GM23338 (cell line): ENCODE measurements at regions not wholly inside any gene's neighbourhood (a gene's known extent, or its start where the extent isn't known, plus 50 kb on each side); places are given as distances from the start of the nearest gene placed in this dataset.

Experiments
- ATAC-seq: fragments of 200-7000 bp; cut with Tn5 transposase; 3 replicates; pipeline ENCODE4 v1.9.1; 2020
- DNase-seq: peaks from one replicate; pipeline ENCODE4 v3.0.0-alpha.2; 2015; ENCODE audit warnings: low spot score
- H2AFZ ChIP-seq: fragments of 200-600 bp; sonication (generic); 2 replicates; pipeline ENCODE4 v1.8.0; 2016; ENCODE audit warnings: antibody characterized with exemption, mild to moderate bottlenecking, moderate library complexity
- H3F3A ChIP-seq: fragments of 200-600 bp; sonication (generic); replicated peaks from 2 replicates; pipeline ENCODE4 v1.8.0; 2017; ENCODE audit warnings: antibody characterized with exemption, mixed run types, low read depth
- H3K27ac ChIP-seq: fragments of 200-600 bp; sonication (generic); 2 replicates; pipeline ENCODE4 v1.6.1; 2016; ENCODE audit warnings: low read depth
- H3K27me3 ChIP-seq: fragments of 200-600 bp; sonication (generic); 2 replicates; pipeline ENCODE4 v1.8.0; 2016; ENCODE audit warnings: mild to moderate bottlenecking, mixed run types, moderate library complexity; ENCODE audit not compliant: insufficient read depth
- H3K36me3 ChIP-seq: fragments of 200-600 bp; sonication (generic); 2 replicates; pipeline ENCODE4 v1.8.0; 2016; ENCODE audit warnings: mild to moderate bottlenecking; ENCODE audit not compliant: insufficient read depth
- H3K4me1 ChIP-seq: fragments of 200-600 bp; sonication (generic); 2 replicates; pipeline ENCODE4 v1.8.0; 2016; ENCODE audit warnings: mild to moderate bottlenecking, moderate library complexity; ENCODE audit not compliant: insufficient read depth
- H3K4me2 ChIP-seq: fragments of 200-600 bp; sonication (generic); 2 replicates; pipeline ENCODE4 v1.7.1; 2017; ENCODE audit warnings: mixed run types
- H3K4me3 ChIP-seq: fragments of 200-600 bp; sonication (generic); 2 replicates; pipeline ENCODE4 v1.6.1; 2016; ENCODE audit warnings: mixed run types
- H3K79me2 ChIP-seq: fragments of 200-600 bp; sonication (generic); replicated peaks from 2 replicates; pipeline ENCODE4 v1.8.0; 2017; ENCODE audit warnings: mild to moderate bottlenecking; ENCODE audit not compliant: insufficient read depth
- H3K9me2 ChIP-seq: fragments of 200-600 bp; sonication (generic); 2 replicates; pipeline ENCODE4 v1.8.0; 2017; ENCODE audit not compliant: insufficient read depth
- H4K20me1 ChIP-seq: fragments of 200-600 bp; sonication (generic); replicated peaks from 2 replicates; pipeline ENCODE4 v1.8.0; 2017; ENCODE audit warnings: mild to moderate bottlenecking; ENCODE audit not compliant: insufficient read depth
- H3K27ac Mint-ChIP-seq: 2 replicates; pipeline ENCODE4 v1.8.0; 2020; ENCODE audit warnings: inconsistent platforms, mild to moderate bottlenecking, moderate library complexity, mixed read lengths
- H3K27me3 Mint-ChIP-seq: 3 replicates; pipeline ENCODE4 v1.8.0; 2022; ENCODE audit warnings: low read depth, mild to moderate bottlenecking, moderate library complexity, mixed read lengths, inconsistent platforms; ENCODE audit not compliant: insufficient read depth, poor library complexity
- H3K36me3 Mint-ChIP-seq: 3 replicates; pipeline ENCODE4 v1.8.0; 2021; ENCODE audit warnings: low read depth, mild to moderate bottlenecking, inconsistent platforms, moderate library complexity, mixed read lengths
- H3K4me1 Mint-ChIP-seq: 3 replicates; pipeline ENCODE4 v1.8.0; 2020; ENCODE audit warnings: mild to moderate bottlenecking, inconsistent platforms, mixed read lengths
- H3K4me3 Mint-ChIP-seq: 3 replicates; pipeline ENCODE4 v1.8.0; 2021; ENCODE audit warnings: moderate library complexity, mild to moderate bottlenecking, inconsistent platforms, mixed read lengths
- H3K9me3 Mint-ChIP-seq: 3 replicates; pipeline ENCODE4 v1.8.0; 2020; ENCODE audit warnings: moderate library complexity, mild to moderate bottlenecking, inconsistent platforms, mixed read lengths
- CREB1 ChIP-seq: fragments of 250-450 bp; sonication (Bioruptor Pico); IDR thresholded peaks from 2 replicates; pipeline ENCODE4 v1.5.0; 2020; ENCODE audit warnings: low read depth, mild to moderate bottlenecking, moderate library complexity
- EZH2phosphoT487 ChIP-seq: fragments of 200-600 bp; sonication (generic); IDR thresholded peaks from one replicate; pipeline ENCODE4 v1.8.1; 2018; ENCODE audit warnings: antibody characterized with exemption; ENCODE audit not compliant: unreplicated experiment
- NANOG ChIP-seq: IDR thresholded peaks from 2 replicates; pipeline ENCODE4 v1.6.1; 2016; ENCODE audit warnings: antibody characterized with exemption, borderline replicate concordance
- ZNF331 ChIP-seq: fragments of 250-450 bp; sonication (Bioruptor Pico); IDR thresholded peaks from 2 replicates; pipeline ENCODE4 v1.5.0; 2020; ENCODE audit warnings: low read depth, mild to moderate bottlenecking, moderate library complexity
- TF ChIP-seq, protein P1 (sequence below), 2 experiments: fragments of 200-600 bp in 1 of 2; sonication (generic) in 1 of 2; conservative IDR thresholded peaks; 2 replicates each; pipeline versions ENCODE4 v1.5.1 to v1.6.1; 2016 to 2017; ENCODE audit warnings: antibody characterized with exemption in 2 of 2, low read depth in 2 of 2, mild to moderate bottlenecking in 2 of 2, moderate library complexity in 1 of 2
- TF ChIP-seq, protein P2 (sequence below): fragments of 250-450 bp; sonication (Bioruptor Pico); IDR thresholded peaks from 2 replicates; pipeline ENCODE4 v1.5.0; 2020; ENCODE audit warnings: mild to moderate bottlenecking, moderate library complexity
- TF ChIP-seq, protein P3 (sequence below): IDR thresholded peaks from 2 replicates; pipeline ENCODE4 v1.6.1; 2016; ENCODE audit warnings: antibody characterized with exemption

DNA sequence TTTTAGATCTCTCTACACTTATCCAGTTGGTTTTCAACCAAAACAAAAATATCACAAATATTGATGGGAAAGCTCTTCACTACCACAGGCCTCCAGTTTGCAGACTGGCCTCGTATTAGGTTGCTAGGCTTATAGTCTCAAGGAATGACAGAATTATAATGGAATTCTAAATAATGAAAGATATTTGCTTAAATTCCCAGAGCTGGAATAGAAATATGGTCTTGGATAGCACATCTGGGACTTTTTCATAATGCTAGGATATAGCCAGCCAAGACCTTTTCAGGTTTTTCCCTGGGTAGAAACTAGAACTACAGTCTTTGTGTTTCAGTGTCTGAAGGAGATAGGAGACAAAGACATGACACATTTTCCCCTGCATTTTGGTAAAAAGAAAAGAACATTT is 121.9 kb upstream of the STAC start:
- Mint-ChIP-seq H3K27me3 (peaks cover 3% of the 10 kb centered on the region), H3K36me3 (no peaks in the 10 kb centered on the region), H3K4me1 (no peaks in the 10 kb centered on the region; the same call in 2 of the 3 replicates), H3K4me3 (no peak overlapping the region), H3K9me3 (peaks cover 11% of the 10 kb centered on the region), H3K27ac (no peak overlapping the region)
- DNase-seq (no peak), ATAC-seq (no peak)
- Histone ChIP-seq H3K27ac (no peak overlapping the region), H3K9me2 (no peaks in the 10 kb centered on the region), H3K4me2 (no peak overlapping the region), H3F3A (no peaks in the 10 kb centered on the region), H3K27me3 (no peaks in the 10 kb centered on the region), H3K4me1 (no peaks in the 10 kb centered on the region), H3K79me2 (no peaks in the 10 kb centered on the region), H3K36me3 (no peaks in the 10 kb centered on the region), H4K20me1 (no peaks in the 10 kb centered on the region), H2AFZ (no peak overlapping the region), H3K4me3 (no peak overlapping the region)
- no peak for TF ChIP-seq EZH2phosphoT487
- no peak for TF ChIP-seq ZNF331 (CRISPR knock-in tag)
- no peak for TF ChIP-seq NANOG
- TF ChIP-seq, protein P1, sequence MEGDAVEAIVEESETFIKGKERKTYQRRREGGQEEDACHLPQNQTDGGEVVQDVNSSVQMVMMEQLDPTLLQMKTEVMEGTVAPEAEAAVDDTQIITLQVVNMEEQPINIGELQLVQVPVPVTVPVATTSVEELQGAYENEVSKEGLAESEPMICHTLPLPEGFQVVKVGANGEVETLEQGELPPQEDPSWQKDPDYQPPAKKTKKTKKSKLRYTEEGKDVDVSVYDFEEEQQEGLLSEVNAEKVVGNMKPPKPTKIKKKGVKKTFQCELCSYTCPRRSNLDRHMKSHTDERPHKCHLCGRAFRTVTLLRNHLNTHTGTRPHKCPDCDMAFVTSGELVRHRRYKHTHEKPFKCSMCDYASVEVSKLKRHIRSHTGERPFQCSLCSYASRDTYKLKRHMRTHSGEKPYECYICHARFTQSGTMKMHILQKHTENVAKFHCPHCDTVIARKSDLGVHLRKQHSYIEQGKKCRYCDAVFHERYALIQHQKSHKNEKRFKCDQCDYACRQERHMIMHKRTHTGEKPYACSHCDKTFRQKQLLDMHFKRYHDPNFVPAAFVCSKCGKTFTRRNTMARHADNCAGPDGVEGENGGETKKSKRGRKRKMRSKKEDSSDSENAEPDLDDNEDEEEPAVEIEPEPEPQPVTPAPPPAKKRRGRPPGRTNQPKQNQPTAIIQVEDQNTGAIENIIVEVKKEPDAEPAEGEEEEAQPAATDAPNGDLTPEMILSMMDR (conservative IDR thresholded peaks at IDR 0.05; ENCODE audit: low read depth in 2 of 2) = no peak
- TF ChIP-seq CREB1 (CRISPR knock-in tag) = no peak
- TF ChIP-seq, protein P2, sequence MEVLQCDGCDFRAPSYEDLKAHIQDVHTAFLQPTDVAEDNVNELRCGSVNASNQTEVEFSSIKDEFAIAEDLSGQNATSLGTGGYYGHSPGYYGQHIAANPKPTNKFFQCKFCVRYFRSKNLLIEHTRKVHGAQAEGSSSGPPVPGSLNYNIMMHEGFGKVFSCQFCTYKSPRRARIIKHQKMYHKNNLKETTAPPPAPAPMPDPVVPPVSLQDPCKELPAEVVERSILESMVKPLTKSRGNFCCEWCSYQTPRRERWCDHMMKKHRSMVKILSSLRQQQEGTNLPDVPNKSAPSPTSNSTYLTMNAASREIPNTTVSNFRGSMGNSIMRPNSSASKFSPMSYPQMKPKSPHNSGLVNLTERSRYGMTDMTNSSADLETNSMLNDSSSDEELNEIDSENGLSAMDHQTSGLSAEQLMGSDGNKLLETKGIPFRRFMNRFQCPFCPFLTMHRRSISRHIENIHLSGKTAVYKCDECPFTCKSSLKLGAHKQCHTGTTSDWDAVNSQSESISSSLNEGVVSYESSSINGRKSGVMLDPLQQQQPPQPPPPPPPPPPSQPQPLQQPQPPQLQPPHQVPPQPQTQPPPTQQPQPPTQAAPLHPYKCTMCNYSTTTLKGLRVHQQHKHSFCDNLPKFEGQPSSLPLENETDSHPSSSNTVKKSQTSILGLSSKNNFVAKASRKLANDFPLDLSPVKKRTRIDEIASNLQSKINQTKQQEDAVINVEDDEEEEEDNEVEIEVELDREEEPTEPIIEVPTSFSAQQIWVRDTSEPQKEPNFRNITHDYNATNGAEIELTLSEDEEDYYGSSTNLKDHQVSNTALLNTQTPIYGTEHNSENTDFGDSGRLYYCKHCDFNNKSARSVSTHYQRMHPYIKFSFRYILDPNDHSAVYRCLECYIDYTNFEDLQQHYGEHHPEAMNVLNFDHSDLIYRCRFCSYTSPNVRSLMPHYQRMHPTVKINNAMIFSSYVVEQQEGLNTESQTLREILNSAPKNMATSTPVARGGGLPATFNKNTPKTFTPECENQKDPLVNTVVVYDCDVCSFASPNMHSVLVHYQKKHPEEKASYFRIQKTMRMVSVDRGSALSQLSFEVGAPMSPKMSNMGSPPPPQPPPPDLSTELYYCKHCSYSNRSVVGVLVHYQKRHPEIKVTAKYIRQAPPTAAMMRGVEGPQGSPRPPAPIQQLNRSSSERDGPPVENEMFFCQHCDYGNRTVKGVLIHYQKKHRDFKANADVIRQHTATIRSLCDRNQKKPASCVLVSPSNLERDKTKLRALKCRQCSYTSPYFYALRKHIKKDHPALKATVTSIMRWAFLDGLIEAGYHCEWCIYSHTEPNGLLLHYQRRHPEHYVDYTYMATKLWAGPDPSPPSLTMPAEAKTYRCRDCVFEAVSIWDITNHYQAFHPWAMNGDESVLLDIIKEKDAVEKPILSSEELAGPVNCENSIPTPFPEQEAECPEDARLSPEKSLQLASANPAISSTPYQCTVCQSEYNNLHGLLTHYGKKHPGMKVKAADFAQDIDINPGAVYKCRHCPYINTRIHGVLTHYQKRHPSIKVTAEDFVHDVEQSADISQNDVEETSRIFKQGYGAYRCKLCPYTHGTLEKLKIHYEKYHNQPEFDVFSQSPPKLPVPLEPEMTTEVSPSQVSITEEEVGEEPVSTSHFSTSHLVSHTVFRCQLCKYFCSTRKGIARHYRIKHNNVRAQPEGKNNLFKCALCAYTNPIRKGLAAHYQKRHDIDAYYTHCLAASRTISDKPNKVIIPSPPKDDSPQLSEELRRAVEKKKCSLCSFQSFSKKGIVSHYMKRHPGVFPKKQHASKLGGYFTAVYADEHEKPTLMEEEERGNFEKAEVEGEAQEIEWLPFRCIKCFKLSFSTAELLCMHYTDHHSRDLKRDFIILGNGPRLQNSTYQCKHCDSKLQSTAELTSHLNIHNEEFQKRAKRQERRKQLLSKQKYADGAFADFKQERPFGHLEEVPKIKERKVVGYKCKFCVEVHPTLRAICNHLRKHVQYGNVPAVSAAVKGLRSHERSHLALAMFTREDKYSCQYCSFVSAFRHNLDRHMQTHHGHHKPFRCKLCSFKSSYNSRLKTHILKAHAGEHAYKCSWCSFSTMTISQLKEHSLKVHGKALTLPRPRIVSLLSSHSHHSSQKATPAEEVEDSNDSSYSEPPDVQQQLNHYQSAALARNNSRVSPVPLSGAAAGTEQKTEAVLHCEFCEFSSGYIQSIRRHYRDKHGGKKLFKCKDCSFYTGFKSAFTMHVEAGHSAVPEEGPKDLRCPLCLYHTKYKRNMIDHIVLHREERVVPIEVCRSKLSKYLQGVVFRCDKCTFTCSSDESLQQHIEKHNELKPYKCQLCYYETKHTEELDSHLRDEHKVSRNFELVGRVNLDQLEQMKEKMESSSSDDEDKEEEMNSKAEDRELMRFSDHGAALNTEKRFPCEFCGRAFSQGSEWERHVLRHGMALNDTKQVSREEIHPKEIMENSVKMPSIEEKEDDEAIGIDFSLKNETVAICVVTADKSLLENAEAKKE = no peak
- TF ChIP-seq, protein P3, sequence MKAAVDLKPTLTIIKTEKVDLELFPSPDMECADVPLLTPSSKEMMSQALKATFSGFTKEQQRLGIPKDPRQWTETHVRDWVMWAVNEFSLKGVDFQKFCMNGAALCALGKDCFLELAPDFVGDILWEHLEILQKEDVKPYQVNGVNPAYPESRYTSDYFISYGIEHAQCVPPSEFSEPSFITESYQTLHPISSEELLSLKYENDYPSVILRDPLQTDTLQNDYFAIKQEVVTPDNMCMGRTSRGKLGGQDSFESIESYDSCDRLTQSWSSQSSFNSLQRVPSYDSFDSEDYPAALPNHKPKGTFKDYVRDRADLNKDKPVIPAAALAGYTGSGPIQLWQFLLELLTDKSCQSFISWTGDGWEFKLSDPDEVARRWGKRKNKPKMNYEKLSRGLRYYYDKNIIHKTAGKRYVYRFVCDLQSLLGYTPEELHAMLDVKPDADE = no peak
